Lower lobe of right lung (tissue), 2 donors: ENCODE measurements at regions not wholly inside any gene's neighbourhood (a gene's known extent, or its start where the extent isn't known, plus 50 kb on each side); places are given as distances from the start of the nearest gene placed in this dataset.

Experiments used
- ATAC-seq, 2 donors: fragments of 200-7000 bp; cut with Tn5 transposase; one replicate each; pipeline ENCODE4 v1.9.1; 2020 to 2022; ENCODE audit warnings: mild to moderate bottlenecking in 2 of 2, moderate library complexity in 2 of 2
- DNase-seq: peaks from one replicate; pipeline ENCODE4 v3.0.0-alpha.2; 2020
- H3K27ac ChIP-seq: fragments of 200-600 bp; one replicate; pipeline ENCODE4 v1.8.0; 2022
- H3K27me3 ChIP-seq: fragments of 200-600 bp; one replicate; pipeline ENCODE4 v1.8.0; 2022; ENCODE audit warnings: low read depth
- H3K36me3 ChIP-seq: fragments of 200-600 bp; one replicate; pipeline ENCODE4 v1.8.0; 2022; ENCODE audit warnings: mild to moderate bottlenecking
- H3K4me1 ChIP-seq: fragments of 200-600 bp; one replicate; pipeline ENCODE4 v1.8.0; 2022
- H3K4me3 ChIP-seq: fragments of 200-600 bp; one replicate; pipeline ENCODE4 v1.8.0; 2022; ENCODE audit warnings: mild to moderate bottlenecking
- H3K9me3 ChIP-seq: fragments of 200-600 bp; one replicate; pipeline ENCODE4 v1.8.0; 2022
- CTCF ChIP-seq: fragments of 200-600 bp; IDR thresholded peaks from one replicate; pipeline ENCODE4 v1.8.0; 2022; ENCODE audit warnings: antibody characterized with exemption, mild to moderate bottlenecking
- intact Hi-C: fragments of 100-400 bp; cut with DNase I; formaldehyde crosslinking; loops from one replicate; pipeline ENCODE4 v1.11.0; 2022
- donor health status: DM: no; HTN: yes; CAD: no; lungs with severe emphysema.

GRCh38 chr21:35457097-35457804, 408.1 kb upstream of the RUNX1 start:
- no peak overlapping the region for H3K4me3 ChIP-seq
- intact Hi-C loops = no loop called here

GRCh38 chr21:35451276-35451675, 402.2 kb upstream of the RUNX1 start:
- DNase-seq = no peak
- Histone ChIP-seq H3K36me3 (no peaks in the 10 kb centered on the region), H3K4me3 (no peak overlapping the region), H3K9me3 (no peaks in the 10 kb centered on the region), H3K27me3 (no peaks in the 10 kb centered on the region), H3K4me1 (no peaks in the 10 kb centered on the region), H3K27ac (no peak overlapping the region)
- no peak for ATAC-seq
- intact Hi-C loops = no loop called here
- TF ChIP-seq CTCF = no peak

More at GRCh38 chr21:35457097-35457804, 408.1 kb upstream of the RUNX1 start:
- H3K4me1 ChIP-seq = peaks cover 6% of the 10 kb centered on the region
- no peaks in the 10 kb centered on the region for H3K9me3 ChIP-seq
- no peak overlapping the region for H3K27ac ChIP-seq
- no peaks in the 10 kb centered on the region for H3K36me3 ChIP-seq
- ATAC-seq (no peak), DNase-seq (no peak)
- no peaks in the 10 kb centered on the region for H3K27me3 ChIP-seq
- TF ChIP-seq CTCF = no peak

GRCh38 chr21:35450830-35451229, 401.7 kb upstream of the RUNX1 start:
- DNase-seq (no peak), ATAC-seq (no peak)
- H3K27ac ChIP-seq = no peak overlapping the region
- no peaks in the 10 kb centered on the region for H3K27me3 ChIP-seq
- H3K36me3 ChIP-seq = no peaks in the 10 kb centered on the region
- H3K9me3 ChIP-seq = no peaks in the 10 kb centered on the region
- no peaks in the 10 kb centered on the region for H3K4me1 ChIP-seq
- intact Hi-C loops = no loop called here
- no peak overlapping the region for H3K4me3 ChIP-seq
- no peak for TF ChIP-seq CTCF

GRCh38 chr21:35449846-35450245, 400.7 kb upstream of the RUNX1 start:
- Histone ChIP-seq H3K36me3 (no peaks in the 10 kb centered on the region), H3K4me1 (no peaks in the 10 kb centered on the region), H3K4me3 (no peak overlapping the region), H3K27me3 (no peaks in the 10 kb centered on the region), H3K9me3 (no peaks in the 10 kb centered on the region), H3K27ac (no peak overlapping the region)
- ATAC-seq = no peak
- intact Hi-C loops = no loop called here
- no peak for TF ChIP-seq CTCF
- no peak for DNase-seq

- intact Hi-C loops = no loop called here
Observed at GRCh38 chr21:35448876-35449599, 399.9 kb upstream of the RUNX1 start.

More at GRCh38 chr21:35448876-35449599, 399.9 kb upstream of the RUNX1 start:
- DNase-seq (no peak), ATAC-seq (no peak)
- no peak overlapping the region for H3K4me3 ChIP-seq
- H3K27ac ChIP-seq = no peak overlapping the region
- no peaks in the 10 kb centered on the region for H3K27me3 ChIP-seq
- H3K9me3 ChIP-seq = no peaks in the 10 kb centered on the region
- no peaks in the 10 kb centered on the region for H3K36me3 ChIP-seq
- no peak for TF ChIP-seq CTCF
- H3K4me1 ChIP-seq = no peaks in the 10 kb centered on the region
